HT1080 (cell line): ENCODE measurements at regions not wholly inside any gene's neighbourhood (a gene's known extent, or its start where the extent isn't known, plus 50 kb on each side); places are given as distances from the start of the nearest gene placed in this dataset.
"Not testable (repeated sequence)": the region's sequence is repeated elsewhere in the genome, so short reads cannot be mapped to it uniquely, and the experiment has no call there.

ENCODE experiments used
- DNase-seq: peaks from one replicate; pipeline ENCODE4 v3.0.0-alpha.2; 2015; ENCODE audit warnings: low read depth

GRCh38 chr12:88367231-88367630, 213.0 kb downstream of the KITLG start:
- no peak for DNase-seq

- not testable (repeated sequence) for DNase-seq
Measured at GRCh38 chr12:88368077-88368476, 212.2 kb downstream of the KITLG start.

GRCh38 chr12:88371416-88372183, 208.7 kb downstream of the KITLG start:
- DNase-seq, result peak; percentile 57

GRCh38 chr12:88375306-88376305, 204.7 kb downstream of the KITLG start:
- no peak for DNase-seq

- DNase-seq, result no peak
Measured at GRCh38 chr12:88377973-88378372, 202.3 kb downstream of the KITLG start.

GRCh38 chr12:88381466-88381865, 198.8 kb downstream of the KITLG start:
- no peak for DNase-seq

GRCh38 chr12:88383405-88383804, 196.9 kb downstream of the KITLG start:
- DNase-seq, result no peak

GRCh38 chr12:88388566-88389540, 191.4 kb downstream of the KITLG start:
- no peak for DNase-seq

- no peak for DNase-seq
Measured at GRCh38 chr12:88390811-88391210, 189.5 kb downstream of the KITLG start.

- peak; percentile 52 for DNase-seq
Measured at GRCh38 chr12:88391556-88391955, 188.7 kb downstream of the KITLG start.

GRCh38 chr12:88393017-88393767, 187.1 kb downstream of the KITLG start:
- DNase-seq, result peak; percentile 55

GRCh38 chr12:88398031-88398430, 182.2 kb downstream of the KITLG start:
- DNase-seq, result no peak

GRCh38 chr12:88399811-88400210, 180.5 kb downstream of the KITLG start:
- DNase-seq, result no peak

GRCh38 chr12:88400302-88400701, 180.0 kb downstream of the KITLG start:
- no peak for DNase-seq

- no peak for DNase-seq
Measured at GRCh38 chr12:88401155-88401554, 179.1 kb downstream of the KITLG start.

GRCh38 chr12:88406905-88407304, 173.4 kb downstream of the KITLG start:
- DNase-seq, result no peak

GRCh38 chr12:88408823-88409222, 171.4 kb downstream of the KITLG start:
- no peak for DNase-seq

- no peak for DNase-seq
Measured at GRCh38 chr12:88409257-88409656, 171.0 kb downstream of the KITLG start.

- no peak for DNase-seq
Measured at GRCh38 chr12:88411689-88412088, 168.6 kb downstream of the KITLG start.

- no peak for DNase-seq
Measured at GRCh38 chr12:88413646-88414045, 166.6 kb downstream of the KITLG start.
